Fibroblast of lung (primary cell): ENCODE measurements at regions not wholly inside any gene's neighbourhood (a gene's known extent, or its start where the extent isn't known, plus 50 kb on each side); places are given as distances from the start of the nearest gene placed in this dataset.
"Not testable (repeated sequence)": the region's sequence is repeated elsewhere in the genome, so short reads cannot be mapped to it uniquely, and the experiment has no call there.

Source experiments
- DNase-seq, 2 donors: peaks; one replicate each; pipeline versions ENCODE4 v3.0.0 to v3.0.0-alpha.2; 2010; ENCODE audit warnings: low read depth in 2 of 2
- H2AFZ ChIP-seq: 2 replicates; pipeline ENCODE4 v1.5.1; 2012; ENCODE audit warnings: low read length, control low read depth, inconsistent platforms
- H3K27ac ChIP-seq: 2 replicates; pipeline ENCODE4 v1.5.1; 2011; ENCODE audit warnings: low read length, control low read depth; ENCODE audit not compliant: insufficient read depth
- H3K27me3 ChIP-seq: 2 replicates; pipeline ENCODE4 v1.5.1; 2011; ENCODE audit warnings: mild to moderate bottlenecking, low read length; ENCODE audit not compliant: control insufficient read depth, insufficient read depth
- H3K36me3 ChIP-seq: 2 replicates; pipeline ENCODE4 v1.5.1; 2011; ENCODE audit warnings: low read length; ENCODE audit not compliant: control insufficient read depth, insufficient read depth
- H3K4me1 ChIP-seq: 2 replicates; pipeline ENCODE4 v1.5.1; 2011; ENCODE audit warnings: low read length; ENCODE audit not compliant: control insufficient read depth, insufficient read depth; ENCODE audit errors: extremely low read depth
- H3K4me2 ChIP-seq: 2 replicates; pipeline ENCODE4 v1.5.1; 2011; ENCODE audit warnings: low read length, control low read depth; ENCODE audit not compliant: insufficient read depth; ENCODE audit errors: extremely low read depth
- H3K4me3 ChIP-seq, 4 experiments: fragments of 200-600 bp in 1 of 4; sonication (generic) in 1 of 4; replicated peaks in 1 of 4; 2 replicates each; pipeline ENCODE4 v1.5.1; 2011 to 2016; ENCODE audit warnings: low read length in 4 of 4, low read depth in 3 of 4, mild to moderate bottlenecking in 3 of 4, control low read depth in 2 of 4, inconsistent platforms in 1 of 4, mixed read lengths in 1 of 4; ENCODE audit not compliant: insufficient read depth in 1 of 4; ENCODE audit errors: control extremely low read depth in 1 of 4
- H3K79me2 ChIP-seq: 2 replicates; pipeline ENCODE4 v1.5.1; 2012; ENCODE audit warnings: mild to moderate bottlenecking, low read length, inconsistent platforms; ENCODE audit not compliant: control insufficient read depth, insufficient read depth
- H3K9ac ChIP-seq: 2 replicates; pipeline ENCODE4 v1.5.1; 2011; ENCODE audit warnings: mild to moderate bottlenecking, low read length, control low read depth; ENCODE audit not compliant: insufficient read depth
- H3K9me3 ChIP-seq: 2 replicates; pipeline ENCODE4 v1.5.1; 2012; ENCODE audit warnings: low read depth, low read length; ENCODE audit not compliant: control insufficient read depth, insufficient read depth
- H4K20me1 ChIP-seq: 2 replicates; pipeline ENCODE4 v1.5.1; 2011; ENCODE audit warnings: low read length; ENCODE audit not compliant: control insufficient read depth, insufficient read depth; ENCODE audit errors: extremely low read depth
- CTCF ChIP-seq, 2 donors: IDR thresholded peaks in 1 of 2; conservative IDR thresholded peaks in 1 of 2; 1 replicate in 1 of 2; 2 replicates in 1 of 2; pipeline ENCODE4 v1.5.1; 2011 to 2012; ENCODE audit warnings: low read length in 2 of 2, control low read depth in 1 of 2, inconsistent platforms in 1 of 2, low read depth in 1 of 2, mild to moderate bottlenecking in 1 of 2
- EZH2 ChIP-seq: IDR thresholded peaks from 2 replicates; pipeline ENCODE4 v1.5.1; 2012; ENCODE audit warnings: low read length, control low read depth, mild to moderate bottlenecking; ENCODE audit errors: missing control alignments

DNA sequence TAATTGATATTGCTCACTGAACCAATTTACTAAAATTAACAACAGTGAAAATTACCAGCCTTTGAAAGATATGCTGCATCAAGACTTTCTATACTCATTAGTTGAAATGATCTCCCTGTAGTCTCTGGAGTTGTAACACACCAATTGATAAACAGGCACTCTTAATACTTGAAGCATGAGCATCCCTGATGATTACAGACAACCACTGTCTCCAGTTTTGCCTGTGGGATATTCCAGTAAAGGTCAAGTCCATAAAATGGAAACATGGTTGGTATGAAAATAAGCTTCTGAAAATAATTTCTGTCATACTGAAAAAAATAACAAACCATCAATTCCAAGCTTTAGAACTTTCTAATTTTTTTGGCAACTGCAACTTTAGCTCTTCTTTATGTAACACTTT is 405.8 kb downstream of the SPRY2 start:
- TF ChIP-seq EZH2 (no peak), CTCF (conservative IDR thresholded peaks at IDR 0.05 in 1 of 2, IDR thresholded peaks at IDR 0.05 in 1 of 2; ENCODE audit: low read depth in 1 of 2, low read length in 2 of 2) (no peak)
- no peaks in the 10 kb centered on the region for H3K36me3 ChIP-seq
- no peaks in the 10 kb centered on the region for H3K9me3 ChIP-seq
- H3K9ac ChIP-seq = no peak overlapping the region
- no peak overlapping the region for H3K4me2 ChIP-seq
- no peaks in the 10 kb centered on the region for H3K79me2 ChIP-seq
- H3K4me3 ChIP-seq = no peak overlapping the region
- peak overlapping the region; percentile 97 for H3K27ac ChIP-seq
- H3K4me1 ChIP-seq = peaks cover 14% of the 10 kb centered on the region
- no peaks in the 10 kb centered on the region for H4K20me1 ChIP-seq
- no peak for DNase-seq
- no peaks in the 10 kb centered on the region for H3K27me3 ChIP-seq
- no peak overlapping the region for H2AFZ ChIP-seq

DNA sequence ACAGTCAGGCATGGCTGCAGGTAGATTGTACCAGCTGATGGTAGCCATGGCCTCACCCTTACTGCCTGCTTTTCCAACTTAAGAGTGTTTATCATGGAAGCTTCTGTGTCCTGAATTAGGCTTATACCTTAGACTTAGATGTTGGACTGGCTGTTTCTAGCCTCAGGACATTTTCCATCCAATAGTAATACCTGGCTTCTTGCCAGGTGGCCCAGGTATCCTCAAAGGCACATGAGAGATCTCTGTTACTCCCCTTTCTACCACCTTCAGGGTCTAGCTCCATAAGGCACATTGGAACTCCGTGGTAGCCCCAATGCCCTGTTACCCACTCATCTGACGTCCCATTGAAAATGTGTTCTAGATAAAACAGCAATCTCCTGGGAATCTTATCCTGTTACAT is 407.5 kb downstream of the SPRY2 start:
- no peak overlapping the region for H3K9ac ChIP-seq
- no peak overlapping the region for H3K4me2 ChIP-seq
- no peaks in the 10 kb centered on the region for H3K79me2 ChIP-seq
- no peak for DNase-seq
- H3K4me1 ChIP-seq = peaks cover 14% of the 10 kb centered on the region
- no peaks in the 10 kb centered on the region for H3K36me3 ChIP-seq
- H3K9me3 ChIP-seq = no peaks in the 10 kb centered on the region
- H2AFZ ChIP-seq = no peak overlapping the region
- H3K27me3 ChIP-seq = no peaks in the 10 kb centered on the region
- no peak overlapping the region for H3K4me3 ChIP-seq
- H3K27ac ChIP-seq = no peak overlapping the region
- TF ChIP-seq EZH2 = no peak
- no peak for TF ChIP-seq CTCF (conservative IDR thresholded peaks at IDR 0.05 in 1 of 2, IDR thresholded peaks at IDR 0.05 in 1 of 2; ENCODE audit: low read depth in 1 of 2, low read length in 2 of 2)
- no peaks in the 10 kb centered on the region for H4K20me1 ChIP-seq

DNA sequence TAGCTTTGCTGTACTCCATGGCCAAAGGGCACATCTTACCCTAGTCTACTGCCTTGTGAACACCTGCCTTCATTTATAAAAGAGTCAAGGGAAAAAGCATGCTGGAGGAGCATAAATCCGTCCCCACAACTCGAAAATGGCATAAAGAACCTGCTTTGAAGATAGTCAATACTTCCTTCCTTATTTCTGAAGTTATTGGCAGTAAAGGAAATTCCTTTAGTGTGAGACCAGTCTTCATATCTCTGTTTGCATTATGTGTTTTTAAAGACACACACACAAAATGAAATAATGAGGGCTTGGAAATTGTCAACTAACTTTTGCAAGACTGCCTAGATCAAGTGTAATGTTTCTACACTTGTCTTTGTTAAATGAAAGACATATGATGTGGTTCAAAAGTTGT is 408.4 kb downstream of the SPRY2 start:
- H3K27ac ChIP-seq = no peak overlapping the region
- no peak overlapping the region for H3K9ac ChIP-seq

DNA sequence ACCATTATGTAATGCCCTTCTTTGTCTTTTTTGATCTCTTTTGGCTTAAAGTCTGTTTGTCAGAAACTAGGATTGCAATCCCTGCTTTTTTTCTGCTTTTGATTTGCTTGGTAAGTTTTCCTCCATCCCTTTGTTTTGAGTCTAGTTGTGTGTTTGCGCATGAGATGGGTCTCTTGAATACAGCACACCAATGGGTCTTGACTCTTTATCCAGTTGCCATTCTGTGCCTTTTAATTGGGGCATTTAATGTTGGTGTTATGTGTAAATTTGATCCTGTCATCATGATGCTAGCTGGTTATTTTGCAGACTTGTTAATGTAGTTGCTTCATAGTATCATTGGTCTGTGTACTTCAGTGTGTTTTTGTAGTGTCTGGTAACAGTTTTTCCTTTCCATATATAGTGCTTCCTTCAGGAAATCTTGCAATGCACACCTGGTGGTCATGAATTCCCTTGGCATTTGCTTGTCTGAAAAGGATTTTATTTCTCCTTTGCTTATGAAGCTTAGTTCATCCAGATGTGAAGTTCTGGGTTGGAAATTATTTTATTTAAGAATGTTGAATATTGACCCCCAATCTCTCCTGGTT is 416.9 kb downstream of the SPRY2 start:
- DNase-seq, H3K9me3 ChIP-seq, H4K20me1 ChIP-seq, H3K9ac ChIP-seq, H3K27me3 ChIP-seq, H3K4me2 ChIP-seq, H3K4me1 ChIP-seq, H2AFZ ChIP-seq, H3K79me2 ChIP-seq, H3K36me3 ChIP-seq, H3K4me3 ChIP-seq, H3K27ac ChIP-seq: not testable (repeated sequence)

More for the DNA sequence above, 408.4 kb downstream of the SPRY2 start:
- Histone ChIP-seq H3K4me3 (no peak overlapping the region), H3K4me1 (peaks cover 14% of the 10 kb centered on the region), H3K79me2 (no peaks in the 10 kb centered on the region), H3K27me3 (no peaks in the 10 kb centered on the region), H4K20me1 (no peaks in the 10 kb centered on the region), H3K36me3 (no peaks in the 10 kb centered on the region), H3K9me3 (no peaks in the 10 kb centered on the region), H2AFZ (no peak overlapping the region), H3K4me2 (no peak overlapping the region)
- TF ChIP-seq CTCF (conservative IDR thresholded peaks at IDR 0.05 in 1 of 2, IDR thresholded peaks at IDR 0.05 in 1 of 2; ENCODE audit: low read depth in 1 of 2, low read length in 2 of 2) (no peak), EZH2 (no peak)
- DNase-seq = no peak
